GM21447 (cell line): ENCODE measurements at regions not wholly inside any gene's neighbourhood (a gene's known extent, or its start where the extent isn't known, plus 50 kb on each side); places are given as distances from the start of the nearest gene placed in this dataset.

Experiments
- ATAC-seq: cut with Tn5 transposase; IDR thresholded peaks from one replicate; pipeline ENCODE4 v1.9.1; 2021; ENCODE audit not compliant: unreplicated experiment

- no peak for ATAC-seq
Measured at GRCh38 chr12:90423965-90424364, 531.0 kb downstream of the CCER1 start.

- no peak for ATAC-seq
Measured at GRCh38 chr12:90410962-90411361, 544.0 kb downstream of the CCER1 start.

- ATAC-seq: no peak
Measured at GRCh38 chr12:90407841-90408240, 547.1 kb downstream of the CCER1 start.

GRCh38 chr12:90404071-90404470 is 550.9 kb downstream of the CCER1 start:
- peak; percentile 71 for ATAC-seq

- ATAC-seq: no peak
Measured at GRCh38 chr12:90401185-90401584, 553.8 kb downstream of the CCER1 start.

- ATAC-seq: no peak
Measured at GRCh38 chr12:90399357-90399756, 555.6 kb downstream of the CCER1 start.

GRCh38 chr12:90398285-90398836 is 556.6 kb downstream of the CCER1 start:
- no peak for ATAC-seq

- no peak for ATAC-seq
Measured at GRCh38 chr12:90396556-90396955, 558.4 kb downstream of the CCER1 start.

GRCh38 chr12:90393652-90394051 is 561.3 kb downstream of the CCER1 start:
- no peak for ATAC-seq

- no peak for ATAC-seq
Measured at GRCh38 chr12:90393089-90393488, 561.9 kb downstream of the CCER1 start.

- no peak for ATAC-seq
Measured at GRCh38 chr12:90390947-90391346, 564.0 kb downstream of the CCER1 start.

- no peak for ATAC-seq
Measured at GRCh38 chr12:90368081-90368480, 586.9 kb downstream of the CCER1 start.

GRCh38 chr12:90366286-90366685 is 588.7 kb downstream of the CCER1 start:
- no peak for ATAC-seq

GRCh38 chr12:90360300-90360699 is 594.7 kb downstream of the CCER1 start:
- no peak for ATAC-seq

GRCh38 chr12:90355711-90356355 is 599.1 kb downstream of the CCER1 start:
- no peak for ATAC-seq

GRCh38 chr12:90343966-90344365 is 611.0 kb downstream of the CCER1 start:
- ATAC-seq: no peak

GRCh38 chr12:90342081-90342480 is 612.9 kb downstream of the CCER1 start:
- ATAC-seq: no peak

GRCh38 chr12:90339837-90340236 is 615.1 kb downstream of the CCER1 start:
- no peak for ATAC-seq

- no peak for ATAC-seq
Measured at GRCh38 chr12:90338365-90338764, 616.6 kb downstream of the CCER1 start.

GRCh38 chr12:90337018-90337417 is 618.0 kb downstream of the CCER1 start:
- ATAC-seq: no peak

GRCh38 chr12:90335566-90335965 is 619.4 kb downstream of the CCER1 start:
- no peak for ATAC-seq

- ATAC-seq: no peak
Measured at GRCh38 chr12:90333939-90334338, 621.0 kb downstream of the CCER1 start.

GRCh38 chr12:90333424-90333823 is 621.6 kb downstream of the CCER1 start:
- ATAC-seq: no peak
